Breast epithelium (tissue), 4 donors: ENCODE measurements at regions not wholly inside any gene's neighbourhood (a gene's known extent, or its start where the extent isn't known, plus 50 kb on each side); places are given as distances from the start of the nearest gene placed in this dataset.
"Not testable (repeated sequence)": the region's sequence is repeated elsewhere in the genome, so short reads cannot be mapped to it uniquely, and the experiment has no call there.

Source experiments
- DNase-seq, 2 donors: peaks; one replicate each; pipeline ENCODE4 v3.0.0-alpha.2; 2019; ENCODE audit warnings: low spot score in 2 of 2
- H3K27ac ChIP-seq, 2 donors: fragments of 200-600 bp; sonication (generic) in 1 of 2; one replicate each; pipeline ENCODE4 v1.5.1; 2016 to 2019; ENCODE audit warnings: mild to moderate bottlenecking in 1 of 2
- H3K27me3 ChIP-seq, 2 donors: fragments of 200-600 bp; sonication (generic) in 1 of 2; one replicate each; pipeline versions ENCODE4 v1.5.1 to v1.6.0; 2017 to 2019; ENCODE audit warnings: control low read depth in 1 of 2, mild to moderate bottlenecking in 1 of 2
- H3K36me3 ChIP-seq: fragments of 200-600 bp; one replicate; pipeline ENCODE4 v1.5.1; 2019
- H3K4me1 ChIP-seq, 2 donors: fragments of 200-600 bp; sonication (generic); one replicate each; pipeline ENCODE4 v1.5.1; 2016 to 2019; ENCODE audit warnings: control low read depth in 1 of 2
- H3K4me3 ChIP-seq, 3 donors: fragments of 200-600 bp; sonication (generic); 1 replicate in 2 of 3; 2 replicates in 1 of 3; pipeline ENCODE4 v1.5.1; 2016 to 2019; ENCODE audit warnings: mild to moderate bottlenecking in 3 of 3, moderate library complexity in 2 of 3
- H3K9me3 ChIP-seq, 2 donors: fragments of 200-600 bp; sonication (generic) in 1 of 2; one replicate each; pipeline ENCODE4 v1.5.1; 2016 to 2019; ENCODE audit warnings: control low read depth in 1 of 2
- POLR2A ChIP-seq: fragments of 450-650 bp; IDR thresholded peaks from one replicate; pipeline ENCODE4 v1.6.1; 2016; ENCODE audit warnings: antibody characterized with exemption, mild to moderate bottlenecking, moderate library complexity
- POLR2AphosphoS5 ChIP-seq, 3 donors: sonication (generic); formaldehyde crosslinking; IDR thresholded peaks; one replicate each; pipeline ENCODE4 v1.6.1; 2017; ENCODE audit warnings: antibody characterized with exemption in 3 of 3
- intact Hi-C: fragments of 100-400 bp; cut with DNase I; formaldehyde crosslinking; loops from one replicate; pipeline ENCODE4 v1.15.1; 2023; ENCODE audit warnings: low total_unique reads
- TF ChIP-seq, protein P1 (sequence below), 3 donors: fragments of 450-650 bp; IDR thresholded peaks; one replicate each; pipeline ENCODE4 v1.5.1; 2016 to 2017; ENCODE audit warnings: antibody characterized with exemption in 3 of 3, mild to moderate bottlenecking in 3 of 3, moderate library complexity in 3 of 3

DNA sequence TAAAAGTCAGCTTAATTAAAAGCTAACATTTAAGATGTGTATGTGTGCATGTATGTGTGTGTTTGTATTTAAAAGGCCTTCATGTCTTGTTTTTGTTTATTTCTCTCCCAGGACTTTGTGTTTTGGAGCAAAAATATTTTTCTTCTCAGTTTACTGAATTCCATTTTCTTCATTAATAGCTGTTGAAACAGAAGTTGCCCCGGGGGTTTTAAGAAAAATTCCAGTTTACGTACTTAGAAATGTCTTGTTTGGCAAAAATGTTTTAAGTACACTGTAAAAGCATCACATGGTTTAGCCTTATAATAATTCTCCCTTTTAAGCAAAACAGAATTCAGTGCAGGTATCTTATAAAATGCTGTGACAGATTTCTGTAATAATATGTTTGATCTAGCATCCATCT lies 1233.0 kb upstream of the NRXN1 start:
- H3K27me3 ChIP-seq = no peaks in the 10 kb centered on the region
- no peaks in the 10 kb centered on the region for H3K4me1 ChIP-seq
- H3K36me3 ChIP-seq = no peaks in the 10 kb centered on the region
- no peak overlapping the region for H3K27ac ChIP-seq
- DNase-seq = no peak
- TF ChIP-seq, protein P1, sequence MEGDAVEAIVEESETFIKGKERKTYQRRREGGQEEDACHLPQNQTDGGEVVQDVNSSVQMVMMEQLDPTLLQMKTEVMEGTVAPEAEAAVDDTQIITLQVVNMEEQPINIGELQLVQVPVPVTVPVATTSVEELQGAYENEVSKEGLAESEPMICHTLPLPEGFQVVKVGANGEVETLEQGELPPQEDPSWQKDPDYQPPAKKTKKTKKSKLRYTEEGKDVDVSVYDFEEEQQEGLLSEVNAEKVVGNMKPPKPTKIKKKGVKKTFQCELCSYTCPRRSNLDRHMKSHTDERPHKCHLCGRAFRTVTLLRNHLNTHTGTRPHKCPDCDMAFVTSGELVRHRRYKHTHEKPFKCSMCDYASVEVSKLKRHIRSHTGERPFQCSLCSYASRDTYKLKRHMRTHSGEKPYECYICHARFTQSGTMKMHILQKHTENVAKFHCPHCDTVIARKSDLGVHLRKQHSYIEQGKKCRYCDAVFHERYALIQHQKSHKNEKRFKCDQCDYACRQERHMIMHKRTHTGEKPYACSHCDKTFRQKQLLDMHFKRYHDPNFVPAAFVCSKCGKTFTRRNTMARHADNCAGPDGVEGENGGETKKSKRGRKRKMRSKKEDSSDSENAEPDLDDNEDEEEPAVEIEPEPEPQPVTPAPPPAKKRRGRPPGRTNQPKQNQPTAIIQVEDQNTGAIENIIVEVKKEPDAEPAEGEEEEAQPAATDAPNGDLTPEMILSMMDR (IDR thresholded peaks at IDR 0.05) = no peak
- TF ChIP-seq POLR2A (no peak), POLR2AphosphoS5 (IDR thresholded peaks at IDR 0.05) (no peak)
- H3K4me3 ChIP-seq = no peak overlapping the region
- H3K9me3 ChIP-seq = peaks cover 0 to 1% of the 10 kb centered on the region in 2 donors
- intact Hi-C loops = no loop called here

DNA sequence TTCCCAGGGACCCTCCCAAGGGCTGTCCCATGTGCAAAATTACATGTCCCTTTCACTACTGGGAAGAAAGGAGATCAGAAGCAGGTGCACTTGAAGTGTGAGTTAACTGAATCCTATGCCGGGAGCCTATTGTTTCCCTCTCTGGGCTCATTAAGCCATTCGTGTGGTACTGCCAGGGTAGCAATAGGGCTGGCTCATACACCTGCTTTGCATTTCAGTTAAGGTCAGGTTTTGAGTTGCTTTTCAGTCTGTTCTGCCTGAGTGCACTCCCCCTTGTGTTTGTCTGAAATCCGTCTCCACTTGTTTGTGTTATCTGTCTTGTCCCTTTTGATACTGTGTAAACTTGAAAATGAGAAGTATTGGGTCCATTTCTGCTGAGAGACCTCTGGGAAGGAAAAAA lies 1232.6 kb upstream of the NRXN1 start:
- TF ChIP-seq, protein P1 (IDR thresholded peaks at IDR 0.05) = no peak
- no peak for TF ChIP-seq POLR2AphosphoS5 (IDR thresholded peaks at IDR 0.05)
- no peak for TF ChIP-seq POLR2A
- Histone ChIP-seq H3K36me3 (no peaks in the 10 kb centered on the region), H3K9me3 (no peaks in the 10 kb centered on the region), H3K4me1 (no peaks in the 10 kb centered on the region), H3K27ac (no peak overlapping the region), H3K4me3 (no peak overlapping the region), H3K27me3 (no peaks in the 10 kb centered on the region)
- intact Hi-C loops = no loop called here
- no peak for DNase-seq

DNA sequence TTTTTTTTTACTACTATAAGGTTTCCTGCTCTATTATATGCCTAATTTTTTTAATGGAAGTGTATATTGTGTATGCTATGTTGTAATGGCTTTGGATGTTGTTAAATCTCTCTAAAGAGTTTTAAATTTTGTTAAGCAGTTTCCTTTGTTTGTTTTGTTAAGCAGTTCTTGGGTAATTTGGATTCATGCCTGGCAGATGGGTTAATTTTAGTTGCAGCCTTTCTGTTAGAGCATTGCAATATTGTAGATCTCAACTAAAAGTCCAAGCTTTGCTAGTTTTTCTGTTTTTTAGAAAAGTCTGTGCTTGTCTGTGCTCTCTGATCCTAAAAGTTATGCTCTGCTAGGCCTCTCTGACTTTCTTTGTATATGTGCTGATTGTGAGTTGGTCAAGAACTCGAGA lies 1229.0 kb upstream of the NRXN1 start:
- Histone ChIP-seq H3K27me3 (no peaks in the 10 kb centered on the region), H3K27ac (no peak overlapping the region), H3K4me3 (no peak overlapping the region), H3K4me1 (no peaks in the 10 kb centered on the region), H3K9me3 (no peaks in the 10 kb centered on the region), H3K36me3 (no peaks in the 10 kb centered on the region)
- DNase-seq = no peak
- intact Hi-C loops = no loop called here
- no peak for TF ChIP-seq POLR2AphosphoS5 (IDR thresholded peaks at IDR 0.05)
- TF ChIP-seq, protein P1 (IDR thresholded peaks at IDR 0.05) = no peak
- TF ChIP-seq POLR2A = no peak

DNA sequence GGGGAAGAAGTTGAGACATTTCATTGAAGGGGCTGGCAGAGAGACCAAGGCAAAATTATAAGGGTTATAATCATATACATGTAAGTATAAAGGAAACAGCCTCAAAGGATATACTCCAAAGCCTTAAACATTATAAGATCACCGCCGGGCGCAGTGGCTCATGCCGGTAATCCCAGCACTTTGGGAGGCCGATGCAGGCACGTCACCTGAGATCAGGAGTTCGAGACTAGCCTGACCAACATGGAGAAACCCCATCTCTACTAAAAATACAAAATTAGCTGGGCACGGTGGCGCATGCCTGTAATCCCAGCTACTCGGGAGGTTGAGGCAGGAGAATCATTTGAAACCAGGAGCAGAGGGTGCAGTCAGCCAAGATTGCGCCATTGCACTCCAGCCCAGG lies 1227.0 kb upstream of the NRXN1 start:
- intact Hi-C loops, H3K4me1 ChIP-seq, H3K27me3 ChIP-seq, H3K4me3 ChIP-seq, DNase-seq, H3K9me3 ChIP-seq, H3K36me3 ChIP-seq, H3K27ac ChIP-seq: not testable (repeated sequence)

DNA sequence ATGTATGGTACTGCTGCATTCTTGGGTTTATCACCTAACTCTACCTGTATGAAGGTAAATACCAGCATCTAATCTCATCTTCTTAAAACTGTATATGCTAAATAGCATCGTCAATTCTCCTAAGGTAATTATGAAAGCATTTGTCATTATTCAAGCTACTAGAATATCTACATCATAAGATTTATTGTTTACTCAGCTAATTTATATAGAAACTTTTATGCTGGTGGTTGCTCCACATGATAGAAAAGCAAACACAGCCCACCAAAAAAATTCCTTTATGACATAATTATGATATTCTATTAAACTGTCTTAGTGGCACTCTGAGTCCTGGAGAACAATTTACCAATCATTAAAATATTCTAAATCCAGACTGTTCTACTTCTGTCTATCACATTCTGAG lies 1226.1 kb upstream of the NRXN1 start:
- no peaks in the 10 kb centered on the region for H3K9me3 ChIP-seq
- intact Hi-C loops = no loop called here
- no peaks in the 10 kb centered on the region for H3K27me3 ChIP-seq
- no peaks in the 10 kb centered on the region for H3K4me1 ChIP-seq
- H3K27ac ChIP-seq = no peak overlapping the region
- no peak for DNase-seq
- TF ChIP-seq POLR2AphosphoS5 (IDR thresholded peaks at IDR 0.05) (no peak), POLR2A (no peak)
- TF ChIP-seq, protein P1 (IDR thresholded peaks at IDR 0.05) = no peak
- no peak overlapping the region for H3K4me3 ChIP-seq
- H3K36me3 ChIP-seq = no peaks in the 10 kb centered on the region

DNA sequence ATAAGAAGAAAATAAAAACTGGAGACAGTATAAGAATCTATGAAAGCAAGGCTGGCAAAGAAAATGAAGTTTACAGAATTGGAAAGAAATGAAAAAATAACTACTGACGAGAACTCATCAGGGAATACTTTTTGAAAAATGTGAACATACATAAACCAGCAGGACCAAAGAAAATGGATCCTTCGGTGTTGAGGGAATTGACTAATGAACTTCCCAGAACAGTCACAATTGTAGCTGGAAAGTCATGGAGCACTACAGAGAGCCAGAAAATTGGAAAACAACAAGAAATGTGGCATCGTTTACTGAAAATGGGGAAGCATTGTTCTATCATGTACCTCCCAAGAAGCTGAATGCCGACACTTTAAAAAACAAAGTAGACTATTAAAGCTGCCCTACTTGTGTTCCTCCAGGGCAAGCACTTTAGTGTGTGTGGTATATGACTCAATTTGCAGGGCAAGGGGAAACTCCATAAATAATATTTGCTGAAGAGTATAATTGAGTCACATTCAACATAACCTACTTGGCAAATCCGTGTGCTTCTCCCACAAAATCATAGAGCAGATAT lies 1221.6 kb upstream of the NRXN1 start:
- Histone ChIP-seq H3K4me1 (no peaks in the 10 kb centered on the region), H3K36me3 (no peaks in the 10 kb centered on the region), H3K4me3 (no peak overlapping the region), H3K27me3 (no peaks in the 10 kb centered on the region), H3K27ac (no peak overlapping the region), H3K9me3 (no peaks in the 10 kb centered on the region)
- TF ChIP-seq, protein P1 (IDR thresholded peaks at IDR 0.05) = no peak
- TF ChIP-seq POLR2A = no peak
- TF ChIP-seq POLR2AphosphoS5 (IDR thresholded peaks at IDR 0.05) = no peak
- DNase-seq = no peak
- intact Hi-C loops = no loop called here
